ENCODE measurements at regions not wholly inside any gene's neighbourhood (a gene's known extent, or its start where the extent isn't known, plus 50 kb on each side); places are given as distances from the start of the nearest gene placed in this dataset.

DNA sequence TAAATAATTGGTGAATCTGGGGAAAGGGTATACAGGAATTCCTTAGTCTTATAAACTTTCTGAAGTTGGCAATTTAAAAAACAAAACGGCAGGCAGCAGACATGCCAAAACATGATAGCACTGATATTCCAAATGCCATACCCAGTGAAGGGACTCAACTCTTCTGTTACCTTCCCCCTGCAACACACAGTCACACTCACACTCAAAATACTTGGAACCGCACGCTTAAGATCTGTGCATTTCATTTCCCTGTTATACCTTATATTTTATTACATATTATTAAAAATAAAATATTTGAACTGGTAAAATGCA, 123.4 kb downstream of the ZFP36L2 start:
- Mint-ChIP-seq H3K9me3 (peaks cover 0 to 5% (median 5%) of the 10 kb centered on the region in 3 donors), H3K27ac (no peak overlapping the region), H3K36me3 (peaks cover 16% of the 10 kb centered on the region), H3K4me3 (no peak overlapping the region), H3K4me1 (peaks cover 0 to 27% (median 23%) of the 10 kb centered on the region in 3 donors), H3K27me3 (no peaks in the 10 kb centered on the region)
- no peak for ATAC-seq (replicated peaks in 1 of 4)
- no peak for DNase-seq
- CTCF ChIA-PET: no interaction called here
- POLR2A ChIA-PET: no interaction called here
- Histone ChIP-seq H3K9me3 (no peaks in the 10 kb centered on the region), H3K27ac (ENCODE audit: low read length) (no peak overlapping the region), H3K36me3 (ENCODE audit: control insufficient read depth in 2 of 2, extremely low read depth in 1 of 2, insufficient read depth in 1 of 2, low read length in 1 of 2) (no peaks in the 10 kb centered on the region), H3K4me1 (ENCODE audit: control insufficient read depth in 1 of 2, extremely low read depth in 1 of 2, insufficient read depth in 2 of 2, low read length in 2 of 2) (no peaks in the 10 kb centered on the region), H3K4me3 (ENCODE audit: control insufficient read depth in 1 of 2, extremely low read depth in 1 of 2, low read length in 1 of 2) (no peak overlapping the region), H3K27me3 (replicated peaks in 1 of 2; ENCODE audit: control insufficient read depth in 2 of 2, extremely low read depth in 1 of 2, insufficient read depth in 2 of 2, low read length in 1 of 2) (no peaks in the 10 kb centered on the region)
- no CpG with 5 or more reads among the region's 3 CpGs for WGBS (ENCODE audit: insufficient coverage)

GRCh38 chr2:43102366-43103092, 123.9 kb downstream of the ZFP36L2 start:
- H3K4me1 ChIP-seq (ENCODE audit: control insufficient read depth in 1 of 2, extremely low read depth in 1 of 2, insufficient read depth in 2 of 2, low read length in 2 of 2): no peaks in the 10 kb centered on the region
- Mint-ChIP-seq H3K4me1 (peaks cover 0 to 25% (median 22%) of the 10 kb centered on the region in 3 donors), H3K36me3 (peaks cover 19% of the 10 kb centered on the region), H3K27me3 (no peaks in the 10 kb centered on the region), H3K27ac (peak overlapping the region in 1 of 2 donors; percentile 48), H3K9me3 (peaks cover 0 to 5% (median 5%) of the 10 kb centered on the region in 3 donors), H3K4me3 (no peak overlapping the region)
- no peaks in the 10 kb centered on the region for H3K9me3 ChIP-seq
- no peaks in the 10 kb centered on the region for H3K36me3 ChIP-seq (ENCODE audit: control insufficient read depth in 2 of 2, extremely low read depth in 1 of 2, insufficient read depth in 1 of 2, low read length in 1 of 2)
- ChIA-PET POLR2A (no interaction called here), CTCF (no interaction called here)
- DNase-seq (no peak), ATAC-seq (replicated peaks in 1 of 4) (no peak)
- 81% methylated on average over 4 of the region's 9 CpGs for WGBS (ENCODE audit: insufficient coverage)
- H3K27me3 ChIP-seq (replicated peaks in 1 of 2; ENCODE audit: control insufficient read depth in 2 of 2, extremely low read depth in 1 of 2, insufficient read depth in 2 of 2, low read length in 1 of 2): no peaks in the 10 kb centered on the region
- no peak overlapping the region for H3K27ac ChIP-seq (ENCODE audit: low read length)
- H3K4me3 ChIP-seq (ENCODE audit: control insufficient read depth in 1 of 2, extremely low read depth in 1 of 2, low read length in 1 of 2): no peak overlapping the region

DNA sequence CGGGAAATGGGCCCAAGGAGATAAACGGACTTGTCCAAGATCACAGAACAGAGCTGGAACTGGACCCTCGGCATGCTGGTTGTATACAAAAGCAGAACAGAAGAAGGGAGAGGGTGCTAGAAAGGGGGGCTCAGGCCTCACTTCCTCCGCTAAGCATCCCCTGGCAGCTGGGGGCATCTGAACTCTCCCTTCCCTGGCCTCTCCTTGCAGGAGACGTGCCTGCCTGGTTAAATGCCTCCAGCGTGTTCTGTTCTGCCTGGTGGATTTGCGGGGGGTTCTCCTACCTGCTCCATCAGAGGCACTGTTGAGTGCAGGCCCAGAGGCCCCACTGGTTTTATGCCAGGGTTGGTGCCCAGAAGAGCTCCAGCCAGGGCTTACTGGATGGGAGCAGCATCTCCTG, 124.7 kb downstream of the ZFP36L2 start:
- Histone ChIP-seq H3K4me1 (ENCODE audit: control insufficient read depth in 1 of 2, extremely low read depth in 1 of 2, insufficient read depth in 2 of 2, low read length in 2 of 2) (no peaks in the 10 kb centered on the region), H3K4me3 (ENCODE audit: control insufficient read depth in 1 of 2, extremely low read depth in 1 of 2, low read length in 1 of 2) (no peak overlapping the region), H3K9me3 (no peaks in the 10 kb centered on the region), H3K36me3 (ENCODE audit: control insufficient read depth in 2 of 2, extremely low read depth in 1 of 2, insufficient read depth in 1 of 2, low read length in 1 of 2) (no peaks in the 10 kb centered on the region), H3K27ac (ENCODE audit: low read length) (no peak overlapping the region), H3K27me3 (replicated peaks in 1 of 2; ENCODE audit: control insufficient read depth in 2 of 2, extremely low read depth in 1 of 2, insufficient read depth in 2 of 2, low read length in 1 of 2) (no peaks in the 10 kb centered on the region)
- POLR2A ChIA-PET: no interaction called here
- no peak for ATAC-seq (replicated peaks in 1 of 4)
- Mint-ChIP-seq H3K36me3 (peaks cover 22% of the 10 kb centered on the region), H3K27ac (no peak overlapping the region), H3K27me3 (no peaks in the 10 kb centered on the region), H3K4me1 (peaks cover 0 to 21% (median 15%) of the 10 kb centered on the region in 3 donors), H3K9me3 (peaks cover 2 to 5% (median 5%) of the 10 kb centered on the region in 3 donors), H3K4me3 (no peak overlapping the region)
- CTCF ChIA-PET: interaction anchor here in 1 of 2 donors (0.6 kb wide), 1 partner anchor 318 kb away, joined by 4 read pairs; no protein-coding TSS in a partner anchor
- no peak for DNase-seq
- 86% methylated on average over 6 of the region's 7 CpGs for WGBS (ENCODE audit: insufficient coverage)

GRCh38 chr2:43100883-43101662, 125.3 kb downstream of the ZFP36L2 start:
- Histone ChIP-seq H3K4me3 (ENCODE audit: control insufficient read depth in 1 of 2, extremely low read depth in 1 of 2, low read length in 1 of 2) (no peak overlapping the region), H3K4me1 (ENCODE audit: control insufficient read depth in 1 of 2, extremely low read depth in 1 of 2, insufficient read depth in 2 of 2, low read length in 2 of 2) (no peaks in the 10 kb centered on the region), H3K36me3 (ENCODE audit: control insufficient read depth in 2 of 2, extremely low read depth in 1 of 2, insufficient read depth in 1 of 2, low read length in 1 of 2) (no peaks in the 10 kb centered on the region), H3K27me3 (replicated peaks in 1 of 2; ENCODE audit: control insufficient read depth in 2 of 2, extremely low read depth in 1 of 2, insufficient read depth in 2 of 2, low read length in 1 of 2) (no peaks in the 10 kb centered on the region), H3K9me3 (no peaks in the 10 kb centered on the region), H3K27ac (ENCODE audit: low read length) (no peak overlapping the region)
- ChIA-PET CTCF (interaction anchor here in 1 of 2 donors (0.6 kb wide), 1 partner anchor 319 kb away, joined by 4 read pairs; no protein-coding TSS in a partner anchor), POLR2A (no interaction called here)
- Mint-ChIP-seq H3K4me3 (no peak overlapping the region), H3K27ac (no peak overlapping the region), H3K9me3 (peaks cover 5 to 9% (median 8%) of the 10 kb centered on the region in 3 donors), H3K36me3 (peaks cover 25% of the 10 kb centered on the region), H3K27me3 (no peaks in the 10 kb centered on the region), H3K4me1 (peaks cover 0 to 15% (median 10%) of the 10 kb centered on the region in 3 donors)
- ATAC-seq (replicated peaks in 1 of 4) (no peak), DNase-seq (no peak)
- 88% methylated on average over 55 of the region's 56 CpGs for WGBS (ENCODE audit: insufficient coverage)

GRCh38 chr2:43100362-43100882, 126.0 kb downstream of the ZFP36L2 start:
- H3K27ac ChIP-seq (ENCODE audit: low read length): no peak overlapping the region
- 91% methylated on average over 9 of the region's 21 CpGs for WGBS (ENCODE audit: insufficient coverage)
- peaks cover 26% of the 10 kb centered on the region for H3K36me3 Mint-ChIP-seq
- H3K36me3 ChIP-seq (ENCODE audit: control insufficient read depth in 2 of 2, extremely low read depth in 1 of 2, insufficient read depth in 1 of 2, low read length in 1 of 2): no peaks in the 10 kb centered on the region
- DNase-seq (no peak), ATAC-seq (replicated peaks in 1 of 4) (no peak)
- peaks cover 5 to 10% (median 9%) of the 10 kb centered on the region in 3 donors for H3K9me3 Mint-ChIP-seq
- no peak overlapping the region for H3K27ac Mint-ChIP-seq
- H3K4me3 Mint-ChIP-seq: no peak overlapping the region
- H3K27me3 ChIP-seq (replicated peaks in 1 of 2; ENCODE audit: control insufficient read depth in 2 of 2, extremely low read depth in 1 of 2, insufficient read depth in 2 of 2, low read length in 1 of 2): no peaks in the 10 kb centered on the region
- no peaks in the 10 kb centered on the region for H3K9me3 ChIP-seq
- peaks cover 0 to 8% (median 5%) of the 10 kb centered on the region in 3 donors for H3K4me1 Mint-ChIP-seq
- ChIA-PET POLR2A (no interaction called here), CTCF (no interaction called here)
- no peaks in the 10 kb centered on the region for H3K4me1 ChIP-seq (ENCODE audit: control insufficient read depth in 1 of 2, extremely low read depth in 1 of 2, insufficient read depth in 2 of 2, low read length in 2 of 2)
- no peak overlapping the region for H3K4me3 ChIP-seq (ENCODE audit: control insufficient read depth in 1 of 2, extremely low read depth in 1 of 2, low read length in 1 of 2)
- H3K27me3 Mint-ChIP-seq: no peaks in the 10 kb centered on the region

DNA sequence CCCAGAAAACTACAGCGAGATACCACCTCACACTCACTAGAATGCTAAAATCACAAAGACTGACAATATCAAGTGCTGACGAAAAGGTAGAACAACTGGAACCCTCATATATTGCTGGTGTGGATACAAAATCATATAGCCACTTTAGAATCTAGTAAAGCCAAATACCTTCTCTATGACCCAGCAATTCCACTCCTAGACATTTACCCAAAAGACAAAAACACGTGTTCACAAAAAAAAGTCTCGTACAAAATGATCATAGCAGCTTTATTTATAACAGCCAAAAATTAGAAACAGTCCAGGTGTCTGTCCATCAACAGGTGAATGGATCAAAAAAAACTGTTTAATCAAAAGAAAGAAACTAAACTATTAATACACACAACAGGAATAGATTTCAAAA, 126.6 kb downstream of the ZFP36L2 start:
- Mint-ChIP-seq H3K4me1 (peaks cover 0 to 8% (median 5%) of the 10 kb centered on the region in 3 donors), H3K4me3 (no peak overlapping the region), H3K36me3 (peaks cover 27% of the 10 kb centered on the region), H3K27ac (no peak overlapping the region), H3K27me3 (no peaks in the 10 kb centered on the region), H3K9me3 (peaks cover 5 to 10% (median 9%) of the 10 kb centered on the region in 3 donors)
- WGBS (ENCODE audit: insufficient coverage): 100% methylated on average over 1 of the region's 4 CpGs
- ChIA-PET CTCF (no interaction called here), POLR2A (no interaction called here)
- no peak for ATAC-seq (replicated peaks in 1 of 4)
- DNase-seq: no peak
- H3K4me1 ChIP-seq (ENCODE audit: control insufficient read depth in 1 of 2, extremely low read depth in 1 of 2, insufficient read depth in 2 of 2, low read length in 2 of 2): no peaks in the 10 kb centered on the region
- H3K9me3 ChIP-seq: no peaks in the 10 kb centered on the region
- no peaks in the 10 kb centered on the region for H3K27me3 ChIP-seq (replicated peaks in 1 of 2; ENCODE audit: control insufficient read depth in 2 of 2, extremely low read depth in 1 of 2, insufficient read depth in 2 of 2, low read length in 1 of 2)
- no peak overlapping the region for H3K27ac ChIP-seq (ENCODE audit: low read length)
- H3K36me3 ChIP-seq (ENCODE audit: control insufficient read depth in 2 of 2, extremely low read depth in 1 of 2, insufficient read depth in 1 of 2, low read length in 1 of 2): no peaks in the 10 kb centered on the region
- H3K4me3 ChIP-seq (ENCODE audit: control insufficient read depth in 1 of 2, extremely low read depth in 1 of 2, low read length in 1 of 2): no peak overlapping the region

Data from T-cell (primary cell).